ENCODE measurements at regions not wholly inside any gene's neighbourhood (a gene's known extent, or its start where the extent isn't known, plus 50 kb on each side); places are given as distances from the start of the nearest gene placed in this dataset.

DNA sequence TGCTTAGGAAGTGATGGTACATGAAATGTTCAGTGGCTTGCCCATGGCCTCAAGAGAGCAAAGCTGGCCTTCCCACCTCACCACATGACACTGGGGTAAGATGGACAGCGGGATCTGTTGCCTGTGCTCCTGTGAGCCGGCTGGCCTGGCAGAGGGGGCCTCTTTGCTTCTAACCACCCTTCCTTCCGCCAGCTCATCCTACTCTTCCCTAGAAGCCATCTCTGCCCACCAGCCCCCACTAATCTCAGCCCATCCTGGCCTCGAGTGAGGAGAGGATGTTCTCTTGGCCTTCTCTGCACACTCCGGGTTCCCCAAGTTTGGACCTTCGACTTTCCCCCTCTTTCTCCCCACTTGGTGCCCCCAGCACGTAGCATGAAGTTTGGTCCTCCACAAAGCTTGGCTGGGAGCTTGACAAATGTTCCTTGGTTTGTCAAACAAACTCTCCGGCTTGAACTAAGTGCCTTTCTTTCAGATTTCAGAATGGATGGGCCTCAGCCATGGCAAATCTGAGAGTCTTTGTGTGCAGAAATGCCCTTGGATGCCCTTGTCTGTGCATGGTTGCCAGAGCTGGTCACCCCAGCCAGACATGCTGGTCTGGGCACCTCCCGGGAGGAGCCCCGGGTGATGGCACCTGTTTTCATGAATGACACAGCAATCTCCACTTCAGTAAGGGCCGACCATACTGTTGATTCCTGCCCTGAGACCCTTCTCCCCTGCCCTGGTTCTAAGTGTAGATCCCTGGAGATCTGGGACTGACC lies 145.5 kb downstream of the URI1 start:
- TF ChIP-seq, protein P1, sequence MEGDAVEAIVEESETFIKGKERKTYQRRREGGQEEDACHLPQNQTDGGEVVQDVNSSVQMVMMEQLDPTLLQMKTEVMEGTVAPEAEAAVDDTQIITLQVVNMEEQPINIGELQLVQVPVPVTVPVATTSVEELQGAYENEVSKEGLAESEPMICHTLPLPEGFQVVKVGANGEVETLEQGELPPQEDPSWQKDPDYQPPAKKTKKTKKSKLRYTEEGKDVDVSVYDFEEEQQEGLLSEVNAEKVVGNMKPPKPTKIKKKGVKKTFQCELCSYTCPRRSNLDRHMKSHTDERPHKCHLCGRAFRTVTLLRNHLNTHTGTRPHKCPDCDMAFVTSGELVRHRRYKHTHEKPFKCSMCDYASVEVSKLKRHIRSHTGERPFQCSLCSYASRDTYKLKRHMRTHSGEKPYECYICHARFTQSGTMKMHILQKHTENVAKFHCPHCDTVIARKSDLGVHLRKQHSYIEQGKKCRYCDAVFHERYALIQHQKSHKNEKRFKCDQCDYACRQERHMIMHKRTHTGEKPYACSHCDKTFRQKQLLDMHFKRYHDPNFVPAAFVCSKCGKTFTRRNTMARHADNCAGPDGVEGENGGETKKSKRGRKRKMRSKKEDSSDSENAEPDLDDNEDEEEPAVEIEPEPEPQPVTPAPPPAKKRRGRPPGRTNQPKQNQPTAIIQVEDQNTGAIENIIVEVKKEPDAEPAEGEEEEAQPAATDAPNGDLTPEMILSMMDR (IDR thresholded peaks at IDR 0.05) = no peak
- ATAC-seq (no peak), DNase-seq (no peak)
- H3K4me1 Mint-ChIP-seq (ENCODE audit: low read depth) = no peaks in the 10 kb centered on the region
- H3K27me3 Mint-ChIP-seq = no peaks in the 10 kb centered on the region
- ChIA-PET CTCF (no interaction called here), POLR2A (interaction anchor here (0.5 kb wide), 1 partner anchor 118 kb away, joined by 3 read pairs; no protein-coding TSS in a partner anchor)
- H3K4me3 Mint-ChIP-seq = no peak overlapping the region
- intact Hi-C loops (cut with micrococcal nuclease) = no loop called here
- H3K9me3 Mint-ChIP-seq = no peaks in the 10 kb centered on the region
- H3K27ac Mint-ChIP-seq = no peak overlapping the region
- no peaks in the 10 kb centered on the region for H3K36me3 Mint-ChIP-seq (ENCODE audit: low read depth)

DNA sequence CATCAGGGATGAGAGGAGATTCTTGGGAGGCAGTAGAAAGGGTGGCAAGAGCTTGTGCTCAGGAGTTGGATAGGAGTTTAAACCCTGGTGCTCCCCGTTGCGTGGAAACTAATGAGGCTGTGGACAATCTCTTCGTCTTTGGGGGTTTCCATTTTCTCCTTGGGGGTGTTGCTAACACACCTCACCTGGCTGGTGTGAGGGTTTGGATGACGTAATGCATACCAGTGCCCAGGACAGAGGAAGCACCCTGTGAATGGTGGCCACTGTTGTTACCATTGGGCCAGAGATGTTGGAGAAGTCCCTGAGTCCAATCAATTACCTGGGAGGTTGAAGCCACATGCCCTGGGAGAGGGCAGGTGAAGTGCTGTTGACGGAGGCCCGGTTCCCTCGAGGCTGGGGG lies 146.5 kb downstream of the URI1 start:
- Mint-ChIP-seq H3K9me3 (no peaks in the 10 kb centered on the region), H3K4me3 (no peak overlapping the region), H3K27me3 (no peaks in the 10 kb centered on the region), H3K27ac (no peak overlapping the region), H3K36me3 (ENCODE audit: low read depth) (no peaks in the 10 kb centered on the region), H3K4me1 (ENCODE audit: low read depth) (no peaks in the 10 kb centered on the region)
- ATAC-seq = no peak
- DNase-seq = no peak
- ChIA-PET CTCF (no interaction called here), POLR2A (no interaction called here)
- intact Hi-C loops (cut with micrococcal nuclease) = no loop called here
- TF ChIP-seq, protein P1 (IDR thresholded peaks at IDR 0.05) = no peak

DNA sequence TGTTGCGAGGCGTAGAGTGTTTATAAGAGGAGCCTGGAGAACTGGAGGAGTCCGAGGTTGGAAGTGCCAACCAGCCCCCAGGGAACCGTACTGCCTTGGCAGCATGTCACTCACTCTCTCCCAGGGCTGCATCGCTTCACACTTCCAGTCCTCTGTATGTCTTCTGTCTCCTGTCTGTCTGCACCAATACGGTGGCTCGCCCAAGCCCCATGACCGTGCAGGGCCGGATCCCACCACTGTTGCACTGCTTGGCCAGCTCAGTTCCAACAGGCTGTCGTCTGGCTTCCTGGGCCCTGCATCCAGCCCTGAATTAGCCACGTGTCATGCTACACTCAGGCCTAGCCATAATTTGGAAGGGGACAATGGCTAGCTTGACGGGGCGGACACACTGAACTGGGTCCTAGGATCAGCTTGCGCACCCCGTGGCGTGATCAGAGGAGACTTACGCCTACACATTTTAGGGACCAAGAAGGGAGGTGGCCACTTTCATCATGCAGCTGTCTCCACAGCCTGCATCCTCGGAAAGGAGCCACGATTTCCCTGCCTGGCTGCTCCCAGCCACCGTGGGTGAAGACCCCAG lies 147.1 kb downstream of the URI1 start:
- H3K4me3 Mint-ChIP-seq = no peak overlapping the region
- no peaks in the 10 kb centered on the region for H3K36me3 Mint-ChIP-seq (ENCODE audit: low read depth)
- ChIA-PET POLR2A (no interaction called here), CTCF (no interaction called here)
- TF ChIP-seq, protein P1 (IDR thresholded peaks at IDR 0.05) = no peak
- ATAC-seq (no peak), DNase-seq (no peak)
- H3K27ac Mint-ChIP-seq = no peak overlapping the region
- H3K4me1 Mint-ChIP-seq (ENCODE audit: low read depth) = no peaks in the 10 kb centered on the region
- no peaks in the 10 kb centered on the region for H3K9me3 Mint-ChIP-seq
- H3K27me3 Mint-ChIP-seq = no peaks in the 10 kb centered on the region
- intact Hi-C loops (cut with micrococcal nuclease) = no loop called here

DNA sequence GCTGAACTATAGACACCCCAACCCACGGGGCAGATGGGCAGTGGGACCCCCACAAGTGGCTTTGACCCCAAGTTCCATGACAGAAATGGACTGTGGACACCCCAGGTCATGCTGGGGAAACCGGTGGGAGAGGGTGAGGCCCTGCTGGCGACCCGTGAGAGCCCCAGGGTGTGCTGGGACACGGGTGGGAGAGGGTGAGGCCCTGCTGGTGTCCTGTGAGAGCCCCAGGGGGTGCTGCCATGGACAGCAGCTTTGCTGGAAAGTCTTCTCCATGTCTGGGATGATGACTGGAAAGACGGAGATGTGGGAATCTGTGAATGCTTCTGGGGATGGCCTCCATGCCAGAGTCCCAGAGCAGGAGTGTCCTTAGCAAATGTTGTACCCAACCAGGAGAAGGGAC lies 148.4 kb downstream of the URI1 start:
- TF ChIP-seq, protein P1 (IDR thresholded peaks at IDR 0.05) = no peak
- Mint-ChIP-seq H3K4me3 (no peak overlapping the region), H3K27ac (no peak overlapping the region), H3K27me3 (no peaks in the 10 kb centered on the region), H3K36me3 (ENCODE audit: low read depth) (no peaks in the 10 kb centered on the region), H3K9me3 (no peaks in the 10 kb centered on the region), H3K4me1 (ENCODE audit: low read depth) (no peaks in the 10 kb centered on the region)
- intact Hi-C loops (cut with micrococcal nuclease) = no loop called here
- ATAC-seq (no peak), DNase-seq (no peak)
- ChIA-PET POLR2A (no interaction called here), CTCF (interaction anchor here (1.5 kb wide), 1 partner anchor 331 kb away, joined by 3 read pairs; no protein-coding TSS in a partner anchor)

DNA sequence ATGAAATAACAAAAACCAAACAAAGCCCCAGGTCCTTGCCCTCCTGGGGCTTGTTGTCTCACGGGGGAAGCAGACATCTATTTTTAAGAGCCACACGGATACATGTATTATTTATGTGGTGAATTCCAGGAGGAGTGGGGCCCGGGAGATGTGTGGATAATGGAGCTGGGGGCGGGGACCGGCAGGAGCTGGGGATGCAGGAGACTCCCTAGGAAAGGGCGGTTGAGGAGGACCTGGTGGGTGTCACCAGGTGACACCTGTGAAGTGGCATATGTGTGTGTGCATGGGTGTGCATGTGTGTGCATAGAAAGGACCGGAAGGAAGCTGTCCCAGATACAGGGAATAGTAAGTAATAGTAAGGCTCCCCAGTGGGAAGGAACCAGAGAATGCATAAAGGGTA lies 148.9 kb downstream of the URI1 start:
- Mint-ChIP-seq H3K27ac (no peak overlapping the region), H3K4me3 (no peak overlapping the region), H3K27me3 (no peaks in the 10 kb centered on the region), H3K36me3 (ENCODE audit: low read depth) (no peaks in the 10 kb centered on the region), H3K9me3 (no peaks in the 10 kb centered on the region), H3K4me1 (ENCODE audit: low read depth) (no peaks in the 10 kb centered on the region)
- DNase-seq (no peak), ATAC-seq (no peak)
- TF ChIP-seq, protein P1 (IDR thresholded peaks at IDR 0.05) = no peak
- ChIA-PET CTCF (interaction anchor here (1.5 kb wide), 1 partner anchor 331 kb away, joined by 3 read pairs; no protein-coding TSS in a partner anchor), POLR2A (no interaction called here)
- intact Hi-C loops (cut with micrococcal nuclease) = no loop called here
